DOHH2 (cell line): ENCODE measurements at regions not wholly inside any gene's neighbourhood (a gene's known extent, or its start where the extent isn't known, plus 50 kb on each side); places are given as distances from the start of the nearest gene placed in this dataset.

ENCODE experiments used
- H3F3A ChIP-seq: fragments of 200-600 bp; sonication (generic), shearing (Covaris generic); 2 replicates; pipeline ENCODE4 v1.6.0; 2016; ENCODE audit warnings: antibody characterized with exemption, mild to moderate bottlenecking; ENCODE audit not compliant: control insufficient read depth, insufficient read depth
- H3K27ac ChIP-seq: fragments of 200-600 bp; sonication (generic); 2 replicates; pipeline ENCODE4 v1.5.1; 2014; ENCODE audit warnings: low read depth, mild to moderate bottlenecking, low read length, moderate library complexity
- H3K27me3 ChIP-seq: fragments of 200-600 bp; sonication (generic); 2 replicates; pipeline ENCODE4 v1.6.1; 2014; ENCODE audit warnings: mild to moderate bottlenecking, low read length, mixed read lengths; ENCODE audit not compliant: control insufficient read depth
- H3K36me3 ChIP-seq: fragments of 200-600 bp; sonication (generic); 2 replicates; pipeline ENCODE4 v1.6.1; 2014; ENCODE audit warnings: mild to moderate bottlenecking, low read length, moderate library complexity, mixed read lengths; ENCODE audit not compliant: control insufficient read depth
- H3K4me1 ChIP-seq: fragments of 200-600 bp; sonication (generic); 2 replicates; pipeline ENCODE4 v1.6.1; 2014; ENCODE audit warnings: mild to moderate bottlenecking, low read length, mixed read lengths; ENCODE audit not compliant: control insufficient read depth
- H3K4me2 ChIP-seq: fragments of 200-600 bp; sonication (generic); 2 replicates; pipeline ENCODE4 v1.6.0; 2014; ENCODE audit warnings: mild to moderate bottlenecking, low read length, moderate library complexity
- H3K4me3 ChIP-seq: fragments of 200-600 bp; sonication (generic); 2 replicates; pipeline ENCODE4 v1.5.1; 2014; ENCODE audit warnings: mild to moderate bottlenecking, low read length, mixed read lengths
- H3K79me2 ChIP-seq: fragments of 200-600 bp; sonication (generic); 2 replicates; pipeline ENCODE4 v1.6.1; 2014; ENCODE audit warnings: mild to moderate bottlenecking, low read length, mixed read lengths; ENCODE audit not compliant: control insufficient read depth
- H3K9me2 ChIP-seq: fragments of 200-600 bp; sonication (generic); replicated peaks from 2 replicates; pipeline ENCODE4 v1.6.1; 2014; ENCODE audit warnings: mild to moderate bottlenecking, low read length, mixed read lengths; ENCODE audit not compliant: control insufficient read depth
- H3K9me3 ChIP-seq: fragments of 200-600 bp; sonication (generic); 2 replicates; pipeline ENCODE4 v1.6.1; 2014; ENCODE audit warnings: antibody characterized with exemption, low read length, mixed read lengths; ENCODE audit not compliant: control insufficient read depth, insufficient read depth
- H4K20me1 ChIP-seq: fragments of 200-600 bp; sonication (generic); 2 replicates; pipeline ENCODE4 v1.6.0; 2014; ENCODE audit warnings: low read depth, mild to moderate bottlenecking, antibody characterized with exemption, low read length, moderate library complexity; ENCODE audit not compliant: control insufficient read depth, insufficient read depth
- EZH2phosphoT487 ChIP-seq: fragments of 200-600 bp; sonication (generic); IDR thresholded peaks from 2 replicates; pipeline ENCODE4 v1.6.1; 2017; ENCODE audit warnings: borderline replicate concordance, mild to moderate bottlenecking, antibody characterized with exemption, low read length, moderate library complexity, mixed read lengths
- TF ChIP-seq, protein P1 (sequence below): fragments of 200-600 bp; sonication (generic); IDR thresholded peaks from one replicate; pipeline ENCODE4 v1.5.1; 2014; ENCODE audit warnings: antibody characterized with exemption, mild to moderate bottlenecking, low read depth, low read length; ENCODE audit not compliant: poor library complexity, severe bottlenecking

DNA sequence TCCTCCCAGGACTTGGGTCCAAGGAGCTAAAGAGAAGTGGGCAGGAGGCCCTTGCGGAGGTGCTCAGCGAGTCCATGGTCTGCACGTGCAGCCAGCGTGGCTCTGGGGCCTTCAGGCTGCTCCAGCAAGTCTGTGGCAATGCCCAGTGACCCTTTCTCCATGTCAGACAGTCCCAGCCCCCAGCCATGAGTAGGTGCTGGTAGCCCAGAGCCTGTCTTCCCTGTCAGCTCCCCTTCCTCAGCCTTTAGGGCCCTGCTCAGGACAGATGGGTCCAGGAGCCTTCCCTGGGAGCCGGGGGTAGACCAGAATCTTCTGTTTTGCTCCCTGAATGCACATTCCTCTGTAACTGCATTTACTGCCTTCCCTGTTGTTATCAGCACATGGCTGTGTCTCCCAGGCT lies 147.2 kb upstream of the IRX2 start:
- TF ChIP-seq, protein P1, sequence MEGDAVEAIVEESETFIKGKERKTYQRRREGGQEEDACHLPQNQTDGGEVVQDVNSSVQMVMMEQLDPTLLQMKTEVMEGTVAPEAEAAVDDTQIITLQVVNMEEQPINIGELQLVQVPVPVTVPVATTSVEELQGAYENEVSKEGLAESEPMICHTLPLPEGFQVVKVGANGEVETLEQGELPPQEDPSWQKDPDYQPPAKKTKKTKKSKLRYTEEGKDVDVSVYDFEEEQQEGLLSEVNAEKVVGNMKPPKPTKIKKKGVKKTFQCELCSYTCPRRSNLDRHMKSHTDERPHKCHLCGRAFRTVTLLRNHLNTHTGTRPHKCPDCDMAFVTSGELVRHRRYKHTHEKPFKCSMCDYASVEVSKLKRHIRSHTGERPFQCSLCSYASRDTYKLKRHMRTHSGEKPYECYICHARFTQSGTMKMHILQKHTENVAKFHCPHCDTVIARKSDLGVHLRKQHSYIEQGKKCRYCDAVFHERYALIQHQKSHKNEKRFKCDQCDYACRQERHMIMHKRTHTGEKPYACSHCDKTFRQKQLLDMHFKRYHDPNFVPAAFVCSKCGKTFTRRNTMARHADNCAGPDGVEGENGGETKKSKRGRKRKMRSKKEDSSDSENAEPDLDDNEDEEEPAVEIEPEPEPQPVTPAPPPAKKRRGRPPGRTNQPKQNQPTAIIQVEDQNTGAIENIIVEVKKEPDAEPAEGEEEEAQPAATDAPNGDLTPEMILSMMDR, result no peak
- no peak for TF ChIP-seq EZH2phosphoT487
- Histone ChIP-seq H3K9me3 (peaks cover 24% of the 10 kb centered on the region; the same call in 1 of the 2 replicates), H3K9me2 (no peaks in the 10 kb centered on the region), H3K27ac (no peak overlapping the region), H4K20me1 (no peaks in the 10 kb centered on the region), H3K4me2 (no peak overlapping the region), H3K79me2 (no peaks in the 10 kb centered on the region), H3K4me1 (no peaks in the 10 kb centered on the region), H3K27me3 (no peaks in the 10 kb centered on the region), H3K36me3 (no peaks in the 10 kb centered on the region), H3K4me3 (no peak overlapping the region), H3F3A (no peaks in the 10 kb centered on the region)

DNA sequence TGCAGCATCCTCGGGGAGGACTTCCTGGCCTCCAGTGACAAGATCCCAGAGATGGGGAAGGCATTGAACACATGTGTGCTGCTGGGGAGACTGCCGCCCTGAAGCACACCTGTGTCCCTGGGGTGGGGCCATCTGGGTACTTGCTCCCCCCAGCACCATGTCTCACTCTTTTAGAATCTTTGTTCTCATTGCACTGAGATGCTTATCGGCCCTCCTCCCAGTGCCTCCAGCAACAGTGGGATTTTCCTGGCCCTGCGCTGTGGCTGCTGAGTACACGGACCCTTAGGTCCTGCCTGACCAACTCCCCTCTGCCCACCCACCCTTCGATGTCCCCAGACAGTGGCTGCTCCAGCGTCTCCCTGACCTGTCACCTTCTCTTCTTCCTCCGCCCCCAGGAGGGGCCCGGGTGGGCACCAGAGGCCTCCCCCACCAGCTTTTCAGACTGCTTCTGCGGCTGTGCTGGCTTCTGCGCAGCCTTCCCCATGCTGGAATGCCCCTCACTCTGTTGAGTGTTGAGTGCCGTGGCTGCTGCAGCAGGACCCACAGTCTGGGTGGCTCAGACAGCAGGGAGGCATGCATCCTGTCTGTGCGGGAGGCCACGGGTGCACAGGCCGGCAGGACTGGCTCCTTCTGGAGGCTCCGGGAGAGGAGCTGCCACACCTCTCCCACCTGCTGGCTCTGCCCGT lies 145.9 kb upstream of the IRX2 start:
- TF ChIP-seq, protein P1, result no peak
- no peak for TF ChIP-seq EZH2phosphoT487
- Histone ChIP-seq H3K9me3 (peaks cover 15% of the 10 kb centered on the region; the same call in 1 of the 2 replicates), H3K27ac (no peak overlapping the region), H3K79me2 (no peaks in the 10 kb centered on the region), H3K36me3 (no peaks in the 10 kb centered on the region), H4K20me1 (no peaks in the 10 kb centered on the region), H3K9me2 (no peaks in the 10 kb centered on the region), H3K4me2 (no peak overlapping the region), H3K4me3 (no peak overlapping the region), H3F3A (no peaks in the 10 kb centered on the region), H3K27me3 (no peaks in the 10 kb centered on the region), H3K4me1 (no peaks in the 10 kb centered on the region)

DNA sequence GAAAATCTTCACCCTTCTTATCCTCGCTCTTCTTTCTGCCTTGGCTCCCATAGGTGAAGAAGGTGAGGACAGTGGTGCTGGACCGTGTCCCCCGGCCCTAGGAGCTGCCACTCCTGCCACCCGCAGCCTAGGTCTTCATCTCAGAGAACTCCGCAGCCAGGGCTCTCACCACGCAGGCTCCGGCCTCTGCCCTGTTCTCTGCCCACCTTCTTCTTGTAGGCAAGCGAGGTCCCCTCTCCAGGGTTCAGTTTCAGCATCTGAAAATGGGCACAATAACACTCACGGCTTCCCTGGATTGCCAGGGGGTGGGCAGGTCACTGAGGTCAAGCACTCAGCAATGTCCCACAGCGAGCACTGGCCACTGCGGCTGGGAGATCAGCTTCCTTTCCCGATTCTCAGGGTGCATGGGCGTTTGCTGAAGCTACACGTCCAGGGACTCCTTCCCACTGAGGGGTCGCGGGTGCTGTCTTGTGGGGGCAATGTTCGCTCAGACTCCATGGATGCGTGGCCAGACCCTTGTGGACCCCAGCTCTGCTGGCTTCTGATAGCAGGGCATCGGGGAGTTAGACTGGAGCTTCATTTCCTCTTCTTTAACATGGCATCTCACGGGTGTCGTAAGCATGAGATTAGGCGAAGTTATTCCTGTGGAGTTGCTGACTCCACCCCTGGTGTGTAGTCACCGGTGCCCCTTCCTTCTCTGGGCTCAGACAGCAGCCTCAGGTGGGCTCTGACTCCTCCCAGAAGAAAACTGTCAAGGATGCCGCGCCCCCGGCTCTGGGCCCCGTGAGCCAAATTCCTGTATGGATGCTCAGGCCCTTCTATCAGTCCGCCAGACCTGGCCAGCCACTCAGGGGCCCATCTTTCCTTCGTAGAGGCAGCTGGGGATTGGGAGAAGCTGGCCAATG lies 145.1 kb upstream of the IRX2 start:
- H3F3A ChIP-seq, result no peaks in the 10 kb centered on the region
- H3K36me3 ChIP-seq, result no peaks in the 10 kb centered on the region
- H4K20me1 ChIP-seq, result no peaks in the 10 kb centered on the region
- H3K4me2 ChIP-seq, result no peak overlapping the region
- no peaks in the 10 kb centered on the region for H3K4me1 ChIP-seq
- no peak overlapping the region for H3K4me3 ChIP-seq
- no peak overlapping the region for H3K27ac ChIP-seq
- H3K27me3 ChIP-seq, result no peaks in the 10 kb centered on the region
- no peaks in the 10 kb centered on the region for H3K9me2 ChIP-seq
- H3K9me3 ChIP-seq, result peaks cover 20% of the 10 kb centered on the region; the same call in 1 of the 2 replicates
- TF ChIP-seq EZH2phosphoT487, result no peak
- TF ChIP-seq, protein P1, result no peak
- no peaks in the 10 kb centered on the region for H3K79me2 ChIP-seq
